Astrocyte of the cerebellum (primary cell): ENCODE measurements at regions not wholly inside any gene's neighbourhood (a gene's known extent, or its start where the extent isn't known, plus 50 kb on each side); places are given as distances from the start of the nearest gene placed in this dataset.
A peak's percentile ranks its signal among the peaks of the same experiment; 100 is the strongest.

ENCODE experiments used
- DNase-seq: peaks from one replicate; pipeline ENCODE4 v3.0.0-alpha.2; 2011; ENCODE audit warnings: low read depth
- H3K4me3 ChIP-seq: 2 replicates; pipeline ENCODE4 v1.5.1; 2011; ENCODE audit warnings: mild to moderate bottlenecking, low read depth, low read length, moderate library complexity
- in situ Hi-C: cut with HindIII; loops from 2 replicates; pipeline ENCODE4 v1.10.0; 2017; ENCODE audit warnings: low sequenced_read_pairs
- TF ChIP-seq, protein P1 (sequence below): IDR thresholded peaks from 2 replicates; pipeline ENCODE4 v1.5.1; 2012; ENCODE audit warnings: low read length, low read depth, moderate library complexity, mild to moderate bottlenecking; ENCODE audit errors: missing control alignments

DNA sequence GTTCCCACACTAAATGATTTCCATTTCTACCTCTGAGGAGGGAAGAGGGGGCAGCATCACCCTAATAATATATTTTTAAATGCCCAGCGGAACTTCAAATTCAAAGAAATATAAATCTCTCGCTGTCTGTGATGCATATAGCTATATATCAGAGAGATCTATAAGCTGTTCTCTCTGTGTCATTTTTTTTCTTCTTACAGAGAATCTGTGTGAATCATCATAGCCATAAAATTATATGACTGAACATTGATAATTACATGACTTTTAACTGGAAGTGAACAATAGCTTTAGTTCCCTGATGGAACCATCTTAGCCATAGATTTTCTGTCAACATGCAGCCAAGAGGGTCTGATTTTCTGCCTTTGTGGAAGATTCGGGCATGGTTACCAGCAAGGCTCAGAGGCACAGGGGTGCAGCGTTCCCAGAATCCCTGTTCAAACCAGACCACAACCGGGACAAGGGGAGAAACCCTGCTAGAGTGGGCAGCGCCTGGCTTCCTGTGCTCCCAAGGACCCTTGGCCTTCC, 93.7 kb upstream of the OSMR start:
- H3K4me3 ChIP-seq = no peak overlapping the region
- no peak for DNase-seq
- in situ Hi-C loops = no loop called here
- TF ChIP-seq, protein P1, sequence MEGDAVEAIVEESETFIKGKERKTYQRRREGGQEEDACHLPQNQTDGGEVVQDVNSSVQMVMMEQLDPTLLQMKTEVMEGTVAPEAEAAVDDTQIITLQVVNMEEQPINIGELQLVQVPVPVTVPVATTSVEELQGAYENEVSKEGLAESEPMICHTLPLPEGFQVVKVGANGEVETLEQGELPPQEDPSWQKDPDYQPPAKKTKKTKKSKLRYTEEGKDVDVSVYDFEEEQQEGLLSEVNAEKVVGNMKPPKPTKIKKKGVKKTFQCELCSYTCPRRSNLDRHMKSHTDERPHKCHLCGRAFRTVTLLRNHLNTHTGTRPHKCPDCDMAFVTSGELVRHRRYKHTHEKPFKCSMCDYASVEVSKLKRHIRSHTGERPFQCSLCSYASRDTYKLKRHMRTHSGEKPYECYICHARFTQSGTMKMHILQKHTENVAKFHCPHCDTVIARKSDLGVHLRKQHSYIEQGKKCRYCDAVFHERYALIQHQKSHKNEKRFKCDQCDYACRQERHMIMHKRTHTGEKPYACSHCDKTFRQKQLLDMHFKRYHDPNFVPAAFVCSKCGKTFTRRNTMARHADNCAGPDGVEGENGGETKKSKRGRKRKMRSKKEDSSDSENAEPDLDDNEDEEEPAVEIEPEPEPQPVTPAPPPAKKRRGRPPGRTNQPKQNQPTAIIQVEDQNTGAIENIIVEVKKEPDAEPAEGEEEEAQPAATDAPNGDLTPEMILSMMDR = no peak

DNA sequence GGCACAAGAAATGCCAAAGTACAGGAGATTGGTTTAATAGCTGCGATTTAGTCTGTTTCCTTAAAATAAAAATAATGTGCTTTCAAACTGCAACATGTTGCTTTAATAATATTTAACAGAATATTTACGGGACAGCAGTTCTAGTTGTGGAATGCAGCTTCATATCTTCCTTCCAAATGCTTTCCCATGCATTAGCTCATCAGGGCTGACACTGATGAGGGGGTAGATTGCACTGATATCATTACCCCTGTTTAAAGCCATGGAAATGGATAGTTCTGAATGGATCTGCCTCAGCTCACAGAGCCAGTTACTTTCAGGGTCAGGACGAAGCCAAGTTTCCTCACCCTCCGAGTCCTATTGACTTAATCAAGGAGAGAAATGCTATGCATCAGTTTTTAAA, 93.2 kb upstream of the OSMR start:
- DNase-seq = no peak
- H3K4me3 ChIP-seq = no peak overlapping the region
- TF ChIP-seq, protein P1 = no peak
- in situ Hi-C loops = no loop called here

DNA sequence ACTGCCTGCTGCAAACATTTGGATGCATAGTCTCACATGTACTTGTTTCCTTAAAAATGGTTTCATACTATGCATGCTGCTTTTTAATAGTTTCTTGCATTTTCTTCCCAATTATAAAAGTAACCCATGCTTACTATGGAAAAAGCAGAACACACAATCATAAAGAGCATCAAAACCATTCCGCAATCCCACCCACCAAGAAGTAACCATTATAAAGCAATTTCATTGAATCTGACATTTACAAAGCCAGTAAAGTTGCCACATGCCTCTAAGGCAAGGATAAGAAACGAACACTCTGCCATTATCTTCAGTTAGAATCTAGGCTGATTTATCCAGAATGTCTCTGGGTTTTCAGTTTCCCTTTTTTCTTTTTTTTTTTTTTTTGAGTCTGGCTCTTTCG, 92.7 kb upstream of the OSMR start:
- no peak overlapping the region for H3K4me3 ChIP-seq
- in situ Hi-C loops = no loop called here
- TF ChIP-seq, protein P1 = no peak
- no peak for DNase-seq

DNA sequence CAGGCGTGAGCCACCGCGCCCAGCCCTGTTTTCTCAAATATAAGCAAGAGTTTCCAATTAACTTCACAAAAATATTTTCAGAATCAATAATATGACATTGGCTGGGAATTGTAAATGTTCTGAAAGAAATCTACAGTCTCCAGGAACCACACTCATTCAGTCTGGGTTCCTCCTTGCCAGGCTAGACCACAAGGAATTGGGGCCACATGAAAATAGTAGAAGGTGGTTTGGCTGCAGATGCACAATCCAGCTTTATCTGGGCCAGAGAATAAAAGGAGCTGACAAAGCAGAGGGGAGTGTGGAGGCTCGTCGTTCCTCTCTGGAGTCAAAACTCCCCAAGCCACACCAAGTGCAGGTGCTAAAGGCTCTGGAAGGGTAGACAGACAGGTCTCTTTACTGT, 92.0 kb upstream of the OSMR start:
- in situ Hi-C loops = no loop called here
- H3K4me3 ChIP-seq = no peak overlapping the region
- TF ChIP-seq, protein P1 = no peak
- DNase-seq = peak; percentile 65

DNA sequence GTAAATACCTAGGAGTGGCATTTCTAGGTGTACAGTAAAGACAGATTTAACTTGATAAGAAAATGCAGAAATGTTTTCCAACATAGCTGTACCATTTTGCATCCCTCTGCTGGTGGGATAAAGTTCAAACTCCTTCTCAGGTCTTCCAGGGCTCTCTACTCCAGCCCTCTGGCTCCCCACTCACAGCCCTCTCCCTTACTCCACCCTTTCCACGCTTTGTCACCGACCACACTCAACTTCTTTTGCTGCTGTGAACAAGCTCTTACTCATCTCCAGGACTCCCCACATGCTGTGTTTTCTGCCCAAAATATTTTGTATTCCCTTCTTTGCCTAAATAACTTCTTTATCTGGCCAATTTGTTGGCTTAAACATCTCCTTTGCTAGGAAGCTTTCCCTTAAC, 90.6 kb upstream of the OSMR start:
- in situ Hi-C loops = no loop called here
- H3K4me3 ChIP-seq = no peak overlapping the region
- TF ChIP-seq, protein P1 = peak; percentile 35
- peak; percentile 78 for DNase-seq

DNA sequence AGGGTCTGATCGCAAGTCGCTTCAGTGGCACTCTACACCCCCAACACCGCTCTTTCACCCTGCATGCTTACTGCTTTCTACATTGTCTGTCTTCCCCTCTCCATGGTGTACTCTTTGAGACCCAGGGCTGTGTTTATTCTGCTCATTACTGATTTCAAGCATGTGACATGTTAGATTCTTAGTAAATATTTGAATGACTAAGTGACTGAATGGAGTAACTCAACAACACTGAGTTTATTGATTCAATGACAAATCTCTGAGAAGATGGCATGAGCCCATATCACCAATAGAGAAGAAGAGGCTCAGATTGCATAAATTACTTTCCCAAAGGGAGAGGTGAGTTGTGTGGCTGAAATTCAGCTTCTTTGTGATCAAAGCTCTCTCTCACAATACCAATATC, 89.7 kb upstream of the OSMR start:
- H3K4me3 ChIP-seq = no peak overlapping the region
- TF ChIP-seq, protein P1 = no peak
- in situ Hi-C loops = no loop called here

More for the DNA sequence above, 89.7 kb upstream of the OSMR start:
- no peak for DNase-seq
